CD4-positive, alpha-beta memory T cell (primary cell): ENCODE measurements at regions not wholly inside any gene's neighbourhood (a gene's known extent, or its start where the extent isn't known, plus 50 kb on each side); places are given as distances from the start of the nearest gene placed in this dataset.

ENCODE experiments used
- CTCF ChIA-PET: fragments of 350-600 bp; sonication (Branson Sonifier 250); formaldehyde crosslinking; loops from one replicate; lab custom pipeline; 2021; ENCODE audit warnings: inconsistent platforms; ENCODE audit not compliant: partially characterized antibody; lab: Charles Lee
- POLR2A ChIA-PET: fragments of 350-600 bp; sonication (Branson Sonifier 250); formaldehyde crosslinking; loops from one replicate; lab custom pipeline; 2021; ENCODE audit not compliant: partially characterized antibody; lab: Charles Lee
- DNase-seq, 5 donors: peaks; one replicate each; pipeline versions ENCODE4 v3.0.0 to v3.0.0-alpha.2; 2020 to 2022; ENCODE audit warnings: mixed read lengths in 1 of 5
- H3K27ac ChIP-seq: one replicate; pipeline ENCODE4 v1.7.0; 2013; ENCODE audit warnings: low read depth, low read length
- H3K27me3 ChIP-seq: 2 replicates; pipeline ENCODE4 v1.7.0; 2013; ENCODE audit warnings: mild to moderate bottlenecking, low read length, moderate library complexity; ENCODE audit not compliant: insufficient read depth
- H3K36me3 ChIP-seq: 2 replicates; pipeline ENCODE4 v1.7.0; 2013; ENCODE audit warnings: mild to moderate bottlenecking, low read length, moderate library complexity; ENCODE audit not compliant: insufficient read depth
- H3K4me1 ChIP-seq: 2 replicates; pipeline ENCODE4 v1.7.0; 2013; ENCODE audit warnings: mild to moderate bottlenecking, low read length, moderate library complexity; ENCODE audit not compliant: insufficient read depth
- H3K4me3 ChIP-seq, 2 donors: one replicate each; pipeline ENCODE4 v1.7.0; 2013; ENCODE audit warnings: low read length in 2 of 2, mild to moderate bottlenecking in 1 of 2
- H3K9me3 ChIP-seq, 2 donors: one replicate each; pipeline ENCODE4 v1.7.0; 2013; ENCODE audit warnings: low read length in 2 of 2, control low read depth in 1 of 2; ENCODE audit not compliant: control insufficient read depth in 1 of 2
- H3K27ac Mint-ChIP-seq, 7 donors: one replicate each; pipeline ENCODE4 v1.8.0; 2020 to 2021; ENCODE audit warnings: mixed read lengths in 7 of 7, mild to moderate bottlenecking in 6 of 7, inconsistent platforms in 3 of 7, moderate library complexity in 3 of 7
- H3K27me3 Mint-ChIP-seq, 2 donors: one replicate each; pipeline ENCODE4 v1.8.0; 2020 to 2021; ENCODE audit warnings: mixed read lengths in 2 of 2
- H3K36me3 Mint-ChIP-seq, 2 donors: one replicate each; pipeline ENCODE4 v1.8.0; 2020 to 2021; ENCODE audit warnings: mixed read lengths in 2 of 2, inconsistent platforms in 1 of 2, mild to moderate bottlenecking in 1 of 2
- H3K4me1 Mint-ChIP-seq, 4 donors: one replicate each; pipeline ENCODE4 v1.8.0; 2020 to 2021; ENCODE audit warnings: mixed read lengths in 4 of 4, mild to moderate bottlenecking in 1 of 4
- H3K4me3 Mint-ChIP-seq, 8 donors: one replicate each; pipeline ENCODE4 v1.8.0; 2020 to 2021; ENCODE audit warnings: mixed read lengths in 8 of 8, mild to moderate bottlenecking in 7 of 8, moderate library complexity in 6 of 8, inconsistent platforms in 3 of 8
- H3K9me3 Mint-ChIP-seq, 8 donors: one replicate each; pipeline ENCODE4 v1.8.0; 2020 to 2021; ENCODE audit warnings: mixed read lengths in 8 of 8, mild to moderate bottlenecking in 5 of 8, inconsistent platforms in 3 of 8, moderate library complexity in 1 of 8
- intact Hi-C: fragments of 100-400 bp; cut with micrococcal nuclease; formaldehyde crosslinking; loops from one replicate; pipeline ENCODE4 v1.15.1; 2023

DNA sequence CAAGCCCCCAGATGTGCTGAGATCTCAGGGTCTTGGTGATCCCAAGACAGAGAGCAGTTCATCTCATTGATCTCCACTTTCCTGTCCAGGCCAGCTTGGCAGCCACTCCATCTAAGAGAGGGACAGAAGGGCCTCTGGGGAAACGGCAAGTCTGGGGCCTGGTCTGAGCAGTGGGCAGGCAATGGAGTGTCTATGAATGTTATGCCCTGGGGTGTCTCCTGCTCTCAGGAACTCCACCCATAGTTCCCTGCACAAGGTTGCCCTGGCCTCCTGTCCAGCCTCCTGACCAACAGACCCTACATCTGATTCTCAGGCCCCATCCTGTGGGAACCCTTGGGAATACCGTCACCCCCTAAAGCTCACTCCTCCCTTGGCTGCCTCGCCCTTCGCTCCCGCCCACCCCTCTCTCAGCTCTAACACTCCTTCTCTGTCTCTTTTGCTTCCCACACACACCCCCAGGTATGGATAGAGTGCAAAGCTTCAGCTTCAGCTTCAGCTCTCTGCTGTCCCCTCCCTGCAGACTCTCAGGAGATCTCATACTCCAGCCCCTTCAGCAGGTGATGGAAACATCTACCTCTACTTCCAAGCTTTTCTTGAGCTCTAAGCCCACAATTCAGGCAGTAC, 83.0 kb downstream of the HIF1AN start:
- no peak for DNase-seq
- Histone ChIP-seq H3K4me1 (no peaks in the 10 kb centered on the region), H3K4me3 (no peak overlapping the region), H3K27ac (no peak overlapping the region), H3K27me3 (peaks cover 6% of the 10 kb centered on the region), H3K9me3 (no peaks in the 10 kb centered on the region), H3K36me3 (no peaks in the 10 kb centered on the region)
- intact Hi-C loops: no loop called here
- Mint-ChIP-seq H3K36me3 (no peaks in the 10 kb centered on the region), H3K27me3 (peaks cover 43 to 67% of the 10 kb centered on the region in 2 donors), H3K9me3 (peaks cover 0 to 2% (median 0%) of the 10 kb centered on the region in 8 donors), H3K4me3 (no peak overlapping the region), H3K27ac (no peak overlapping the region), H3K4me1 (peaks cover 0 to 6% (median 5%) of the 10 kb centered on the region in 4 donors)
- ChIA-PET CTCF (no interaction called here), POLR2A (interaction anchor here (0.7 kb wide), 1 partner anchor 45 kb away, joined by 4 read pairs; no protein-coding TSS in a partner anchor)

DNA sequence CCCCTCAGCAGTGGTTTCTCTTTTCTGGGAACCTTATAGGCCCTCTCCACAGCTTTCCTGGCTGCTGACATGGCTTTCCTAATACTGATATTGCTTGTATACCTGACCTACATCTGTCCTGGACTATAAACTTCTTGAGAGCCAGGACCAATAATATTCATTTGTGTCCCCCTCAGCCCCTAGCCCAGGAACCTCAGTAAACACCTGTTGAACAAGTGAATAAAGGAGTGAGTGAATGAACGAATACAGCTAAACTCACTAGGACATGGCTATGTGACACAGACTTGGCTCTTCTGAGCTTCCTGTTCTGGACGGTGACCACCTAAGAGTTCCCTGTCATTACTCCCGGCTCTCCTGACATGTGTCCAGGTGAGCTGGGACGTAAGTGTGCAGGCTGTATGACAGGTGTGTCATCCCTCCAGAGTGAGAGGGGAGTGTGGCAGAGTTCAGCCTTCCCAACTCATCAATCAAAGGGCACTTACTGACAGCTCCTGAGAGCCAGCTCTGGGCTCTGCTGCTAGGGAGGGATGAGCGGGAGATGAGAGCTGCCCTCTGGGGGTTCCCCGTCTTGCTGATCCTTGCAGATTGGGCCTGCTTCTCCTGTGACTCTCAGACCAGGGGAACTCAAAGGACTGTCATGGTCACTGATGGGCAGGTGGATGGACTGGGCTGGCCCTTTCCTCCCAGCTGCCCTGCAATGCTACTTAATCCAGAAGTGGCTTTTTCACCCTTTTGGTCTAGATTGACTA, 84.5 kb downstream of the HIF1AN start:
- Mint-ChIP-seq H3K4me3 (peak overlapping the region in 2 of 8 donors; percentile 6 to 15), H3K36me3 (no peaks in the 10 kb centered on the region), H3K27me3 (peaks cover 38 to 69% of the 10 kb centered on the region in 2 donors), H3K4me1 (peaks cover 0 to 6% (median 5%) of the 10 kb centered on the region in 4 donors), H3K9me3 (no peaks in the 10 kb centered on the region), H3K27ac (no peak overlapping the region)
- ChIA-PET POLR2A (no interaction called here), CTCF (no interaction called here)
- intact Hi-C loops: no loop called here
- Histone ChIP-seq H3K9me3 (no peaks in the 10 kb centered on the region), H3K4me1 (no peaks in the 10 kb centered on the region), H3K4me3 (no peak overlapping the region), H3K27ac (no peak overlapping the region), H3K36me3 (no peaks in the 10 kb centered on the region), H3K27me3 (peaks cover 6% of the 10 kb centered on the region)
- DNase-seq: no peak

DNA sequence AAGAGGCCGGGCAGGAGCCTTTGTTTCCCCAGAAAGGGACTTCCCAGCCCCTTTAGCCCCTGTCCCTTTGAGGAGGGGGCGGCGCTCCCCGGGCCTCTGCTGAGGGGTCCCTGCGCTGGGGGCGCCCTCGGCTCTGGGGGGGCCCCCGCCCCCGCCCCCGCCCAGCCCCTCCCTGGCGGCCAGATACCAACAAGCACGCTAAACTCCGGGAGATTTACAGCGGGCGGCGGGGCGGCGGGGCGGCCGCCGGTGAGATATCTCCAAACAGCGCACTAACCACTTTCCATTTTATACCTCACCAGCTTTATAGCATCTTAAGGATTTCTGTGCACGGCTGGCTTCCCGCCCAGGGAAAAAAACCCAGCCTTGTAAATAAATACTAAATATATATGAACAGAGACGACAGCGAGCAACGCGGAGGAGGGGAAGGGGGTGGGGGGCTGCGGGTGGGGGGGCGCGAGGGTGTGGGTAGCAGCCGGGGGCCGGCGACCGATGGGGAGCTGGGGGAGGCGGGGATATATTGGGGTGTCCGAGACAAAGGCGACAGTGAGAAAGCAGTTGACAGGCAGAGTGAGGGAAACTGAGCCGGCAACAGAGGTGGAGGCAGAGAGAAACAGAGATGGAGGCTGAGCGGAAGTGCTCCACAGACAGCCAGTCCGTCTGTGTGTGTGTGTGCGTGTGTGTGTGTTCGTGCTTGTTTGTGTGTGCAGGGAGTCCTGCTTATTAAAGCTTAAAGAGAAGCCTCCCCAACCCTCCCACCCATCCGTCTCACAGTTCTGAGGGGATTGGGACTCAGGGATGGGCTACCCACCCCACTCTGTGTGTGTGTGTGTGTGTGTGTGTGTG, 85.8 kb downstream of the HIF1AN start:
- intact Hi-C loops: no loop called here
- peaks cover 0 to 6% (median 5%) of the 10 kb centered on the region in 4 donors for H3K4me1 Mint-ChIP-seq
- DNase-seq: peak; percentile 41 to 56 (median 48)
- no peaks in the 10 kb centered on the region for H3K4me1 ChIP-seq
- no peak overlapping the region for H3K4me3 ChIP-seq
- peaks cover 40 to 74% of the 10 kb centered on the region in 2 donors for H3K27me3 Mint-ChIP-seq
- no peak overlapping the region for H3K27ac ChIP-seq
- peak overlapping the region; percentile 62 to 84 (median 78) for H3K4me3 Mint-ChIP-seq
- no peaks in the 10 kb centered on the region for H3K9me3 Mint-ChIP-seq
- no peaks in the 10 kb centered on the region for H3K36me3 ChIP-seq
- H3K36me3 Mint-ChIP-seq: no peaks in the 10 kb centered on the region
- peaks cover 13% of the 10 kb centered on the region for H3K27me3 ChIP-seq
- CTCF ChIA-PET: no interaction called here
- no peaks in the 10 kb centered on the region for H3K9me3 ChIP-seq
- no peak overlapping the region for H3K27ac Mint-ChIP-seq
- POLR2A ChIA-PET: no interaction called here

DNA sequence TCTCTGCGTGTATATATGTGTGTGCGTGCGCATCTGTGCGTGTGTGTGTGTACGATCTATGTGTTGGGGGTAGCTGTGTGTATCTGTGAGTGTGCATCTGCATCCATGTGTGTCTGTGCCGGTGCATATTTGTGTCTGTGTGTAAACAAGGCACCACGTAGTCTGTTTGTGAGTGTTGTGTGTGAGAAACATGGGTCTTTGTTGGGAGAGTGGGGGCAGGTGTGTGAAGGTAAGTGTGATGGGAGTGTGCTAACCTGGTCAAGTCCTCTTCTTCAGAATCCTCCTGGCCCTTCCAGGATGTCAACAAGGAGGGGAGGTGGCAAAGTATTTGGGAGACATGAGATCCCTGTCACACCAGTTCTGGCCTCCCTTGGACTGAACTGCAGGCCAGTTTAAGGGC, 87.2 kb downstream of the HIF1AN start:
- no peak overlapping the region for H3K27ac ChIP-seq
- no peak overlapping the region for H3K27ac Mint-ChIP-seq
- no peaks in the 10 kb centered on the region for H3K9me3 Mint-ChIP-seq
- no peaks in the 10 kb centered on the region for H3K9me3 ChIP-seq
- H3K4me3 ChIP-seq: no peak overlapping the region
- POLR2A ChIA-PET: no interaction called here
- no peaks in the 10 kb centered on the region for H3K36me3 Mint-ChIP-seq
- peaks cover 52 to 73% of the 10 kb centered on the region in 2 donors for H3K27me3 Mint-ChIP-seq
- no peaks in the 10 kb centered on the region for H3K4me1 ChIP-seq
- intact Hi-C loops: no loop called here
- H3K36me3 ChIP-seq: no peaks in the 10 kb centered on the region
- H3K27me3 ChIP-seq: peaks cover 13% of the 10 kb centered on the region
- H3K4me3 Mint-ChIP-seq: no peak overlapping the region
- CTCF ChIA-PET: no interaction called here
- peaks cover 0 to 6% (median 5%) of the 10 kb centered on the region in 4 donors for H3K4me1 Mint-ChIP-seq
- no peak for DNase-seq

DNA sequence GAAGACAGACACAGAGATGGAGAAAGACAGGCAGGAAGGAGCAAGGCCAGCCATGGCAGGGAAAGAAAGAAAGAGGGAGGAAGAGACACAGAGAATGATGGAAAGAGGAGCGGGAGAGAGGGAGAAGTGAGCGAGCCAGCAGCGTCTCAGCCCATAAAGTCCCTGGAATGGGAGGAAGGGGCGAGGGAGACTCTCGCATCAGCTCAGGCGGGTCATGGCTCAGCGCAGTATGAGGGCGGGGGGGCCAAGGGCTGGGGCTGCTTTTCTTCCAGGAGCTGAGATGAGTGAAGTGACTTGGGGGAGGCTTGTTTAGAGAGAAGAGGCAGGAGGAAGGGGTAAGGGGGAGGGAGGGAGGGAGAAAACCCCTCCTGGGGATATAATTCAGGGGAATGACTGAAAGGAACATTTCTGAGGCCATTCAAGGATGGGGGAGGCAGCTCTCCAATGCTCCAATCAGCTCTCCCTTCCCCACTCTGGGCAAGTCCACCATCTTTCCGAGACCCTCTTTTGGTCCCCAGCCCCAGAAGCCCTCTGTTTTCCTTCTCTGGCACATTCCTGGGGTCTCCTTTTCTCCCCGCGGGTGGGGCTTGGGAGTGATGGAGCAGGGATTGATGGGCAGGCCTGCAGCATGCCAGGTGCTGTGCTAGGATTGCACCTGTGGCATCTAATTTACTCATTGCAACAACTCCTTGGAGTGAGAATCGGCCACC, 87.9 kb downstream of the HIF1AN start:
- Mint-ChIP-seq H3K4me3 (no peak overlapping the region), H3K36me3 (no peaks in the 10 kb centered on the region), H3K9me3 (no peaks in the 10 kb centered on the region), H3K27ac (no peak overlapping the region), H3K27me3 (peaks cover 54 to 76% of the 10 kb centered on the region in 2 donors), H3K4me1 (peaks cover 0 to 6% (median 5%) of the 10 kb centered on the region in 4 donors)
- POLR2A ChIA-PET: no interaction called here
- Histone ChIP-seq H3K9me3 (no peaks in the 10 kb centered on the region), H3K36me3 (no peaks in the 10 kb centered on the region), H3K4me3 (no peak overlapping the region), H3K4me1 (no peaks in the 10 kb centered on the region), H3K27ac (no peak overlapping the region), H3K27me3 (peaks cover 13% of the 10 kb centered on the region)
- intact Hi-C loops: no loop called here
- CTCF ChIA-PET: no interaction called here
- DNase-seq: no peak

DNA sequence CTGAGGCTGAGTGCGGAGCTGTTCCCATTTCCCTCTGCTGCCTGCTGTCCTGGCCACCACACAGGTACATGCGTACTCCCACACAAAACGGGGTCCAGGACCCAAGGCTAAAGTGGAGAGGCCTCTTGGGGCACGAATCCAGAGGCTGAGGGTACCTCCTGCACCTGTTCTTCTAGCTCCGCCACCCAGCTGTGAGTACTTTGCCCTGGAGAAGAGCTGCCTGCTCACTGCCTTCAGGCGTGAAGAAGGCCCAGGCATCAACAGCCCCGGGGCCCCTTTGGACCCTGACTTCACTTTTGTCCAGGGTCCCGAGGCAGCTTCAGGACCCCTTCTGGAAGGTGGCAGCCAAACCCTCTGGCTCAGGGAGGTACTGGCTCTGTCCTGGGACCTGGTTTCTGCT, 88.6 kb downstream of the HIF1AN start:
- H3K27me3 ChIP-seq: peaks cover 13% of the 10 kb centered on the region
- ChIA-PET POLR2A (no interaction called here), CTCF (no interaction called here)
- H3K9me3 ChIP-seq: no peaks in the 10 kb centered on the region
- peaks cover 48 to 70% of the 10 kb centered on the region in 2 donors for H3K27me3 Mint-ChIP-seq
- no peak overlapping the region for H3K27ac ChIP-seq
- no peak overlapping the region for H3K4me3 Mint-ChIP-seq
- no peak overlapping the region for H3K4me3 ChIP-seq
- no peak for DNase-seq
- no peaks in the 10 kb centered on the region for H3K36me3 Mint-ChIP-seq
- no peaks in the 10 kb centered on the region for H3K4me1 ChIP-seq
- peaks cover 0 to 6% (median 5%) of the 10 kb centered on the region in 4 donors for H3K4me1 Mint-ChIP-seq
- intact Hi-C loops: no loop called here
- H3K27ac Mint-ChIP-seq: no peak overlapping the region
- H3K36me3 ChIP-seq: no peaks in the 10 kb centered on the region
- H3K9me3 Mint-ChIP-seq: no peaks in the 10 kb centered on the region
